Activated T-cell treated with anti-CD3 and anti-CD28 coated beads, Interleukin-2, amount 50 U/mL, for 1 hour (primary cell): ENCODE measurements at regions not wholly inside any gene's neighbourhood (a gene's known extent, or its start where the extent isn't known, plus 50 kb on each side); places are given as distances from the start of the nearest gene placed in this dataset.
"Not testable (repeated sequence)": the region's sequence is repeated elsewhere in the genome, so short reads cannot be mapped to it uniquely, and the experiment has no call there.

Experiments used
- DNase-seq: peaks from one replicate; pipeline ENCODE4 v3.0.0-alpha.2; 2020

- DNase-seq: no peak
Measured at GRCh38 chr3:24688446-24689148, 193.9 kb upstream of the THRB start.

GRCh38 chr3:24689353-24689752 is 194.7 kb upstream of the THRB start:
- no peak for DNase-seq

- DNase-seq: no peak
Measured at GRCh38 chr3:24690777-24691176, 196.1 kb upstream of the THRB start.

- not testable (repeated sequence) for DNase-seq
Measured at GRCh38 chr3:24699078-24699477, 204.4 kb upstream of the THRB start.

GRCh38 chr3:24704496-24704895 is 209.8 kb upstream of the THRB start:
- DNase-seq: no peak

GRCh38 chr3:24707936-24708335 is 213.3 kb upstream of the THRB start:
- DNase-seq: no peak

GRCh38 chr3:24709956-24710355 is 215.3 kb upstream of the THRB start:
- no peak for DNase-seq

- no peak for DNase-seq
Measured at GRCh38 chr3:24713516-24713915, 218.9 kb upstream of the THRB start.

GRCh38 chr3:24714436-24714835 is 219.8 kb upstream of the THRB start:
- DNase-seq: no peak

- DNase-seq: no peak
Measured at GRCh38 chr3:24715171-24715792, 220.6 kb upstream of the THRB start.

GRCh38 chr3:24722087-24722486 is 227.4 kb upstream of the THRB start:
- DNase-seq: no peak

GRCh38 chr3:24725514-24726255 is 231.0 kb upstream of the THRB start:
- no peak for DNase-seq

GRCh38 chr3:24726423-24726822 is 231.8 kb upstream of the THRB start:
- no peak for DNase-seq

GRCh38 chr3:24730173-24730572 is 235.5 kb upstream of the THRB start:
- DNase-seq: no peak

GRCh38 chr3:24734019-24734418 is 239.4 kb upstream of the THRB start:
- no peak for DNase-seq

GRCh38 chr3:24736701-24737100 is 242.1 kb upstream of the THRB start:
- DNase-seq: no peak

GRCh38 chr3:24740326-24740725 is 245.7 kb upstream of the THRB start:
- no peak for DNase-seq

- no peak for DNase-seq
Measured at GRCh38 chr3:24741506-24741905, 246.9 kb upstream of the THRB start.

GRCh38 chr3:24748520-24748919 is 253.9 kb upstream of the THRB start:
- no peak for DNase-seq

GRCh38 chr3:24751020-24751419 is 256.4 kb upstream of the THRB start:
- no peak for DNase-seq

GRCh38 chr3:24756101-24756888 is 261.6 kb upstream of the THRB start:
- DNase-seq: no peak

- DNase-seq: no peak
Measured at GRCh38 chr3:24763393-24763792, 268.7 kb upstream of the THRB start.

GRCh38 chr3:24764236-24764915 is 269.7 kb upstream of the THRB start:
- DNase-seq: no peak
